SK-N-MC (cell line): ENCODE measurements at regions not wholly inside any gene's neighbourhood (a gene's known extent, or its start where the extent isn't known, plus 50 kb on each side); places are given as distances from the start of the nearest gene placed in this dataset.

ENCODE experiments used
- EZH2 ChIP-seq: fragments of 200-600 bp; sonication (generic); IDR thresholded peaks from one replicate; pipeline ENCODE4 v1.6.1; 2017; ENCODE audit warnings: antibody characterized with exemption
- POLR2AphosphoS5 ChIP-seq: IDR thresholded peaks from 2 replicates; pipeline ENCODE4 v1.6.1; 2012; ENCODE audit warnings: mild to moderate bottlenecking, low read depth, low read length, borderline replicate concordance

GRCh38 chr13:31064636-31065035 is 97.1 kb downstream of the HSPH1 start:
- no peak for TF ChIP-seq POLR2AphosphoS5
- no peak for TF ChIP-seq EZH2
